ENCODE measurements at regions not wholly inside any gene's neighbourhood (a gene's known extent, or its start where the extent isn't known, plus 50 kb on each side); places are given as distances from the start of the nearest gene placed in this dataset.
"Not testable (repeated sequence)": the region's sequence is repeated elsewhere in the genome, so short reads cannot be mapped to it uniquely, and the experiment has no call there.

DNA sequence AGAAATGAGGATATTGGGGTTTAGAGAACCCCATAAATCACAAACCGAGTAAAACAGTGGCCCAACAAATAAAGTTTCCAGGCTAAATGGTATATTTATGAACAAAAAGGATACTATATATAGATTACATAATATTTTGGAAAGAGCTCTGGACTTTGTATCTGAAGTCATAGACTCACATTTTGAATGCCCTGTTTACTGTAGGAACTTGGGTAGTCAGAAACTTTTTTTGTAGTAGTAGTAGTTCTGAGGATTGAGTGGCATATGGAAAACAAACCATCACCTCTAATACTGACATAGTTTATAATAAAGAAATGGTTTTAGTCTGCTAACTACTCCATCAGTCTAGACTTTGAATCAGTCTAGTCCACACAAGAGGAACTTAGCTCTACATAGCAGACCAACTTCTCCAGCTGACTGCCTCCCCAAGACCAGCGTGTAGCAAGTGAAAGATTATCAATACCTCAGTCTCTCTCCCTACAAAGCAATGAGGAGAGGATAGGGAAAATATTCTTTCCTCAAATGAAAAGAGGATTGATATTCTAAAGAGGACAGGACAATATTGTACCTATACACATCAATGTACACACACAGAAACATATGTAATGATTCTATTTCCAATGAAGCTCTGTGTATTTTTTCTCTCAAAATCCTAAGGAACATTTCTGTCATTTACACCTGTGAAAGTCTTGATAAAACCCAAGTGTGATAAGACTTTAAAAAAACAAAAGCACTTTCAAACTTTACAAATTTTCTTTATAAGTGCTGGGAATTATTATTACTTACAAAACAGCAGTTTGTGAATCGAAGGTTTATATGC lies 184.9 kb upstream of the MAP2 start:
- TF ChIP-seq CTCF (IDR thresholded peaks at IDR 0.05; ENCODE audit: borderline replicate concordance, insufficient read depth, low read depth, low read length), result no peak
- no peak overlapping the region for H3K4me3 ChIP-seq (ENCODE audit: low read depth, low read length)

GRCh38 chr2:209239585-209239938 lies 184.3 kb upstream of the MAP2 start:
- no peak overlapping the region for H3K4me3 ChIP-seq (ENCODE audit: low read depth, low read length)
- no peak for TF ChIP-seq CTCF (IDR thresholded peaks at IDR 0.05; ENCODE audit: borderline replicate concordance, insufficient read depth, low read depth, low read length)

- H3K4me3 ChIP-seq (ENCODE audit: low read depth, low read length), result no peak overlapping the region
- TF ChIP-seq CTCF (IDR thresholded peaks at IDR 0.05; ENCODE audit: borderline replicate concordance, insufficient read depth, low read depth, low read length), result no peak
Observed at GRCh38 chr2:209240204-209240603, 183.6 kb upstream of the MAP2 start.

DNA sequence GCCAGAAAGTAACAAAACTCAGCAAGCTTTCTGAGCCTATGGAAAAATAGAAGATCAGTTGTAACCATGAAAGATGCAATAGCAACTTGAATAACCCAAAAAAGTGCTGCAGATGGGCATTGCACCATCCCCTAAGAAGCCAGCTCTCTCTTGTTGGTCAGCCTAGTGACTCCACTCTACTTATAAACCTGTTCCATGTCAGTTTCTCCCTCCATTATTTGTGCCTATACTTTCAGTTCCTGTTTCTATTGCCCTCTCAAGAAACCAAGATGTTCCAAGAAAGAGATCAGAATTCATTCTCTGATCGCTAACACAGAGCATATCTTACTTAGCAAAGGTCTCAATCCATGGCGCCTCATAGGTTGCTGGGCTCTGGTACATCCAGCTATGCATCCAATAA lies 170.3 kb upstream of the MAP2 start:
- H3K4me3 ChIP-seq (ENCODE audit: low read depth, low read length), result no peak overlapping the region
- TF ChIP-seq CTCF (IDR thresholded peaks at IDR 0.05; ENCODE audit: borderline replicate concordance, insufficient read depth, low read depth, low read length), result no peak

DNA sequence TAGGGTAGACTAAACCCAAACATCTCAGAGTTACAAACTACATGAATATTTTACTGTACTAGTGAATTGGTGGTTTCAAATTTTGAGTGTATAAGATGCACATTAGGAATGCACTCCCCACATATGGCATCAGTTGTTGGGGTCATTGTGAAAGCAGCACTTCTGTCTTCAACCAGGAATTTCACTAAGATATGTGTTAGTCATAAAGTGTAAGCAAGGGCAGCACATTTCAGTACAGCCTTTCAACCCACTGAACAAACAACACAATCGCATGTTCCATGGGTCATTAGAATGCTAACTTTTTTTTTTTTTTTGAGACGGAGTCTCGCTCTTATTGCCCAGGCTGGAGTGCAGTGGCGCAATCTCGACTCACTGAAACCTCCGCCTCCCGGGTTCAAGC lies 164.1 kb upstream of the MAP2 start:
- no peak for TF ChIP-seq CTCF (IDR thresholded peaks at IDR 0.05; ENCODE audit: borderline replicate concordance, insufficient read depth, low read depth, low read length)

GRCh38 chr2:209260281-209260680 lies 163.6 kb upstream of the MAP2 start:
- H3K4me3 ChIP-seq (ENCODE audit: low read depth, low read length), result no peak overlapping the region
- TF ChIP-seq CTCF (IDR thresholded peaks at IDR 0.05; ENCODE audit: borderline replicate concordance, insufficient read depth, low read depth, low read length), result no peak

More for the DNA sequence above, 164.1 kb upstream of the MAP2 start:
- H3K4me3 ChIP-seq (ENCODE audit: low read depth, low read length), result no peak overlapping the region

DNA sequence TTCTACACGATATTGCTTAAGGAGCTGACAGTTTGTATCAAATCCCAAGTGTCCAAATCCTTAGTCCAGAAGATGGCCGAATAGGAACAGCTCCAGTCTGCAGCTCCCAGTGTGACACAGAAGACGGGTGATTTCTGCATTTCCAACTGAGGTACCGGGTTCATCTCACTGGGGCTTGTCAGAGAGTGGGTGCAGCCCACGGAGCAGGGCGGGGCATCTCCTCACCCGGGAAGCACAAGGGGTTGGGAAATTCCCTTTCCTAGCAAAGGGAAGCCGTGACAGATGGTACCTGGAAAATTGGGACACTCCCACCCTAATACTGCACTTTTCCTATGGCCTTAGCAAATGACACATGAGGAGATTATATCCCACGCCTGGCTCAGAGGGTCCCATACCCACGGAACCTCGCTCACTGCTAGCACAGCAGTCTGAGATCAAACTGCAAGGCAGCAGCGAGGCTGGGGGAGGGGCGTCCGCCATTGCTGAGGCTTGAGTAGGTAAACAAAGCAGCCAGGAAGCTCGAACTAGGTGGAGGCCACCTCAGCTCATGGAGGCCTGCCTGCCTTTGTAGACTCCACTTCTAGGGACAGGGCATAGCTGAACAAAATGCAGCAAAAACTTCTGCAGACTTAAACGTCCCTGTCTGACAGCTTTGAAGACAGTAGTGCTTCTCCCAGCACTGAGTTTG lies 162.3 kb upstream of the MAP2 start:
- H3K4me3 ChIP-seq (ENCODE audit: low read depth, low read length), result not testable (repeated sequence)

Data from GM12875 (cell line).